NB4 (cell line): ENCODE measurements at regions not wholly inside any gene's neighbourhood (a gene's known extent, or its start where the extent isn't known, plus 50 kb on each side); places are given as distances from the start of the nearest gene placed in this dataset.

ENCODE experiments used
- TF ChIP-seq, protein P1 (sequence below): IDR thresholded peaks from 2 replicates; pipeline ENCODE4 v1.6.1; 2011; ENCODE audit warnings: low read depth, low read length
- TF ChIP-seq, protein P2 (sequence below): IDR thresholded peaks from one replicate; pipeline ENCODE4 v1.5.1; 2012; ENCODE audit warnings: low read depth, low read length

DNA sequence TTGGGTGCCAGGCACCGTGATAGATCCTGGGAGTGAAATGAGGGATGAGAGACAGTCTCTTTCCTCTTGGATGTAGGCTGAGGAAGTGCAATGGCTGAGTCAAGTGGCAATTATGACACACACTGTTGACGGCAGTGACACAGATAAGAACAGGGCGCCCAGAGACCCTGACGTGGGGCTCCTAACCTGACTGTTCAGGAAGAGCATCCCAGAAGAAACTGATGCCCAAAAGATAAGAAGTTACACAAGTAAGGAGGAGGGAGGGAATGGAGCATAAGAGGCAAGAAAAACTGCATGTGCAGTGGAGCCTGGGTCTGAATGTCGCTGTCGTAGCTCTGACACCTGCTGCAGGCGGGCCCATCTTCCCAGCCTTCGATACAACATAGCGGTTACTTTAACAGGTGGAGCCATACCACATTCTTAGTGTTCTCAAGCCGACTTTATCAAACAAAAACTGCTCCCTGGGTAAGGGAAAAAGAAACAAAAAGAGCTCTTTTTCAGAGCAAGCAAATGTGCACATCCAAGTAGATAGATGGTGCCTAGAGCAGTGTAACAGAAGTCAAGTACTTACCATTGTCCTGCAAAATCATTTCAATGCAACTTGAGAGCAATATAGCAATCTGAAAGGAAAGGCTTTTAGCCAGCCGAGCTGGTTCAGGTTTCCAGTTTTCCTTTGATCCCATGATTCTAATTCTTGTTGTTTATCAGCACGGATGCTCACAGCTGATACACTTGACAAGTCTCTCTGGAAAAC lies 463.9 kb upstream of the JARID2 start:
- TF ChIP-seq, protein P1, sequence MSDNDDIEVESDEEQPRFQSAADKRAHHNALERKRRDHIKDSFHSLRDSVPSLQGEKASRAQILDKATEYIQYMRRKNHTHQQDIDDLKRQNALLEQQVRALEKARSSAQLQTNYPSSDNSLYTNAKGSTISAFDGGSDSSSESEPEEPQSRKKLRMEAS: no peak
- TF ChIP-seq, protein P2, sequence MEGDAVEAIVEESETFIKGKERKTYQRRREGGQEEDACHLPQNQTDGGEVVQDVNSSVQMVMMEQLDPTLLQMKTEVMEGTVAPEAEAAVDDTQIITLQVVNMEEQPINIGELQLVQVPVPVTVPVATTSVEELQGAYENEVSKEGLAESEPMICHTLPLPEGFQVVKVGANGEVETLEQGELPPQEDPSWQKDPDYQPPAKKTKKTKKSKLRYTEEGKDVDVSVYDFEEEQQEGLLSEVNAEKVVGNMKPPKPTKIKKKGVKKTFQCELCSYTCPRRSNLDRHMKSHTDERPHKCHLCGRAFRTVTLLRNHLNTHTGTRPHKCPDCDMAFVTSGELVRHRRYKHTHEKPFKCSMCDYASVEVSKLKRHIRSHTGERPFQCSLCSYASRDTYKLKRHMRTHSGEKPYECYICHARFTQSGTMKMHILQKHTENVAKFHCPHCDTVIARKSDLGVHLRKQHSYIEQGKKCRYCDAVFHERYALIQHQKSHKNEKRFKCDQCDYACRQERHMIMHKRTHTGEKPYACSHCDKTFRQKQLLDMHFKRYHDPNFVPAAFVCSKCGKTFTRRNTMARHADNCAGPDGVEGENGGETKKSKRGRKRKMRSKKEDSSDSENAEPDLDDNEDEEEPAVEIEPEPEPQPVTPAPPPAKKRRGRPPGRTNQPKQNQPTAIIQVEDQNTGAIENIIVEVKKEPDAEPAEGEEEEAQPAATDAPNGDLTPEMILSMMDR: no peak
